HEK293 (cell line): ENCODE measurements at regions not wholly inside any gene's neighbourhood (a gene's known extent, or its start where the extent isn't known, plus 50 kb on each side); places are given as distances from the start of the nearest gene placed in this dataset.

Source experiments
- CTCF ChIA-PET: fragments of 350-600 bp; formaldehyde crosslinking; extraction: SDS; loops from one replicate; lab custom pipeline; 2021; ENCODE audit warnings: antibody characterized with exemption; lab: Yijun Ruan, JAX
- POLR2A ChIA-PET: fragments of 300-600 bp; formaldehyde crosslinking; extraction: SDS; loops from one replicate; lab custom pipeline; 2020; ENCODE audit warnings: antibody characterized with exemption, inconsistent platforms; lab: Yijun Ruan, JAX
- H3K27ac ChIP-seq: fragments of 200-500 bp; sonication (Bioruptor generic); 2 replicates; pipeline ENCODE4 v1.5.1; 2014; ENCODE audit warnings: low read depth, low read length, control low read depth, inconsistent platforms; ENCODE audit errors: extremely low read depth
- H3K36me3 ChIP-seq, 2 experiments: fragments of 200-500 bp in 1 of 2; sonication (Bioruptor generic) in 1 of 2; 1 replicate in 1 of 2; 2 replicates in 1 of 2; pipeline ENCODE4 v1.5.1; 2014 to 2017; ENCODE audit warnings: inconsistent platforms in 2 of 2, low read length in 2 of 2; ENCODE audit not compliant: control insufficient read depth in 2 of 2, insufficient read depth in 1 of 2
- H3K4me1 ChIP-seq: fragments of 200-500 bp; sonication (Bioruptor generic); 2 replicates; pipeline ENCODE4 v1.5.1; 2014; ENCODE audit warnings: mild to moderate bottlenecking, low read length, inconsistent platforms; ENCODE audit not compliant: control insufficient read depth, insufficient read depth
- H3K4me3 ChIP-seq: 2 replicates; pipeline ENCODE4 v1.5.1; 2011; ENCODE audit warnings: low read depth, mild to moderate bottlenecking, control low read depth, low read length, moderate library complexity
- H3K9me3 ChIP-seq: fragments of 200-500 bp; sonication (Bioruptor generic); 2 replicates; pipeline ENCODE4 v1.5.1; 2014; ENCODE audit warnings: low read depth, low read length, inconsistent platforms; ENCODE audit not compliant: control insufficient read depth, insufficient read depth
- SP3 ChIP-seq: fragments of 450-650 bp; formaldehyde crosslinking; IDR thresholded peaks from 2 replicates; pipeline ENCODE4 v1.5.1; 2016; ENCODE audit warnings: missing biosample characterization, missing genetic modification characterization
- SP7 ChIP-seq: fragments of 450-650 bp; formaldehyde crosslinking; IDR thresholded peaks from 2 replicates; pipeline ENCODE4 v1.5.1; 2016; ENCODE audit warnings: missing biosample characterization, missing genetic modification characterization
- ZBTB20 ChIP-seq: fragments of 450-650 bp; formaldehyde crosslinking; IDR thresholded peaks from 2 replicates; pipeline ENCODE4 v1.5.1; 2016; ENCODE audit warnings: missing biosample characterization, missing genetic modification characterization
- ZFHX2 ChIP-seq: fragments of 450-650 bp; formaldehyde crosslinking; conservative IDR thresholded peaks from 2 replicates; pipeline ENCODE4 v1.5.1; 2016; ENCODE audit warnings: missing biosample characterization, missing genetic modification characterization
- ZNF121 ChIP-seq: fragments of 450-650 bp; formaldehyde crosslinking; IDR thresholded peaks from 2 replicates; pipeline ENCODE4 v1.5.1; 2016; ENCODE audit warnings: missing biosample characterization, missing genetic modification characterization
- ZNF16 ChIP-seq: fragments of 450-650 bp; formaldehyde crosslinking; IDR thresholded peaks from 2 replicates; pipeline ENCODE4 v1.5.1; 2016; ENCODE audit warnings: low read depth, missing biosample characterization, missing genetic modification characterization
- ZNF169 ChIP-seq: fragments of 450-650 bp; formaldehyde crosslinking; IDR thresholded peaks from 2 replicates; pipeline ENCODE4 v1.5.1; 2016; ENCODE audit warnings: missing biosample characterization, missing genetic modification characterization
- ZNF202 ChIP-seq: fragments of 450-650 bp; formaldehyde crosslinking; IDR thresholded peaks from 2 replicates; pipeline ENCODE4 v1.5.1; 2016; ENCODE audit warnings: missing biosample characterization, missing genetic modification characterization, borderline replicate concordance
- ZNF223 ChIP-seq: fragments of 450-650 bp; formaldehyde crosslinking; IDR thresholded peaks from 2 replicates; pipeline ENCODE4 v1.5.1; 2016; ENCODE audit warnings: missing biosample characterization, missing genetic modification characterization
- ZNF391 ChIP-seq: fragments of 450-650 bp; formaldehyde crosslinking; IDR thresholded peaks from 2 replicates; pipeline ENCODE4 v1.5.1; 2016; ENCODE audit warnings: low read depth, missing biosample characterization, missing genetic modification characterization, borderline replicate concordance
- ZNF433 ChIP-seq: fragments of 450-650 bp; formaldehyde crosslinking; IDR thresholded peaks from 2 replicates; pipeline ENCODE4 v1.5.1; 2016; ENCODE audit warnings: missing biosample characterization, missing genetic modification characterization, low read depth
- ZNF473 ChIP-seq: fragments of 450-650 bp; formaldehyde crosslinking; IDR thresholded peaks from 2 replicates; pipeline ENCODE4 v1.5.1; 2017; ENCODE audit warnings: missing biosample characterization, missing genetic modification characterization
- ZNF48 ChIP-seq: fragments of 450-650 bp; formaldehyde crosslinking; IDR thresholded peaks from 2 replicates; pipeline ENCODE4 v1.5.1; 2016; ENCODE audit warnings: missing biosample characterization, missing genetic modification characterization
- ZNF585B ChIP-seq: fragments of 450-650 bp; formaldehyde crosslinking; IDR thresholded peaks from 2 replicates; pipeline ENCODE4 v1.5.1; 2016; ENCODE audit warnings: missing biosample characterization, missing genetic modification characterization
- ZSCAN23 ChIP-seq: fragments of 450-650 bp; formaldehyde crosslinking; IDR thresholded peaks from 2 replicates; pipeline ENCODE4 v1.5.1; 2016; ENCODE audit warnings: missing biosample characterization, missing genetic modification characterization
- ZXDB ChIP-seq: fragments of 450-650 bp; formaldehyde crosslinking; IDR thresholded peaks from 2 replicates; pipeline ENCODE4 v1.5.1; 2016; ENCODE audit warnings: missing biosample characterization, missing genetic modification characterization
- TF ChIP-seq, protein P1 (sequence below): fragments of 450-650 bp; formaldehyde crosslinking; IDR thresholded peaks from 2 replicates; pipeline ENCODE4 v1.5.1; 2017; ENCODE audit warnings: missing biosample characterization, missing genetic modification characterization
- TF ChIP-seq, protein P2 (sequence below): fragments of 450-650 bp; IDR thresholded peaks from 2 replicates; pipeline ENCODE4 v1.5.1; 2018; ENCODE audit warnings: missing biosample characterization, missing genetic modification characterization

DNA sequence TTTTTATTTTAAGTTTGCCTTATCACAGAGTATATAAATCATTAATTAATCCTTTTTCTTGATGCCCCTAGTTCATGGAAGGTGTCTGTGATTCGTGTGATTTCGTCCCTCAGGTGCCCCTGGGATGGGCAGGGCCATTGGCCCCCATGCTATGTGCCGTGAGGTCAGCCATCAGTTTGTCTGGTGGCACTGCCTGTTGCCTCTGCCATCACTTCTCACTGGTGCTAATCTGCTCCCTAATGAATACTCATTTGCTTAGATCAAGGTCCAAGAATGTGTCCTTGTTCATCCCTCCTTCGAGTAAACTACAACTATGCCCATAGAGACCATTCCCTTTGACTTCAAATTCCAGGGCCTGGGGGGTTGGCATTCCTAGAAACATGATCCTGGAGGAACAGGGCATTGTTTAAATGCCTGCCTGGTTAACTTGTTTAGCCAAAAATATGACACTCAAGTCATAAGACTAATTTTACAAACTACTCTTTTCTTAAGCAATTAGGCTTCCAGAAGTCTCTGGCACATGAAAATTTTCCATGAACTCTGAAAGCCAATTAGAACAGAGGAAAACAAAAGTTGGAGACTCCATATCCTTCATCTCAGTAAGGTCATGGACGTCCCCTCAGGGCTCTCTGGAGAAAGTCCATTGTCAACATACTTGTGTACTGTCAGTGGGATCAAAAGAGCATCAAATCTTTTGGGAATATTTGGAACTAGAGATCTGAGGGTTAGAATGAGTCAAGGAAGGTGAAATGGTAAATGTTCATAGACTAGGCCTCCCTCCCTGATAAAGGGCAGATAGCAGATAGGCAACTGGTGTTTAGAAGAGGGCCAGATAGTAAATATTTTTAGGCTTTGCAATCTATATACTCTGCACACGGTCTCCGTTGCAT, 90.9 kb upstream of the PLXNC1 start (continued):
- no peak for TF ChIP-seq SP7 (tag by site-specific recombination)

DNA sequence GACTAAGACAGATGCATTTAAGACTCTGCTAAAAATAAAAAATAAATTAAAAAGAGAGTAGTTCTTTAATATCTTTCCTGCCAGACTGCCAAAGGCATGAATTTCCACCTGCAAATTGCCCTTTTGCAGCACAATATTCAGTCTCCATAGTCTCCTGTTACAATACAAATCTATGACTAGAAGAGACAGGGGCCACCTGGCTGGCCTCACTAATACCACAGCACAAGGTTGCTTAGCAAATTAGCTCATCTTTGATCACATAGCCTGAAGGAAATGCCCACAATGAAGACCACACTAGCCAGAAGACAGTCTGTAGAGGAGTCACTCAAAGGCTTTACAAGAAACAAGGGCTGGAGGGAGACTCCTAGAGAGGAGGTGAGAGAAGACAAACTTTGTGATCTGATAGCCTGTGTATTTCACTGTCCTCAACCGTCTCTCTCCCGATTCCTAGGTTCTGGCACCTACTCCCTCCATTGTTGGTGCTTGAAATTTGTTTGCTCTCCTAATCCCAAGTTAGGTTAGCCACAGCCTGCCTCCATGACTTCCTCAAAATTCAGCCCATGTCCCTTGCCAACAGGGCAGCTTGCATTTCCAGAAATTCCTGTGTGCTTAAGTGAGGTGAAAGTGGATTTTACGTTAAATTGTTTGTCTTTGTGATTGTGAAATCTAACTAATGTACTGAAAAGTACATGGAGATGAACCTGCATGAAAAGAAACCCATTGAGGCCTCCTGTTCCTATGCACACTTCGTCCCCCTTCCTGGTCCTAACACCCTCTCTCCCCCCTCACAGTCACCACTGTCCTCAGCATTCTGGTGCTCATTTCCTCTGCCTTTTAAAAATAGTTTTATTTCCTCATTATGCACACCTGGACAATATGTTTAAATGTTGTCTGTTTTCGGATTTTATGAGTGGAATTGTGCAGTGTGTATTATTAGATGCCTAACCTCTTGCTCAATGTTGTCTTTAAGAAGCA, 88.7 kb upstream of the PLXNC1 start:
- Histone ChIP-seq H3K36me3 (no peaks in the 10 kb centered on the region), H3K9me3 (no peaks in the 10 kb centered on the region), H3K27ac (no peak overlapping the region), H3K4me1 (no peaks in the 10 kb centered on the region), H3K4me3 (no peak overlapping the region)
- CTCF ChIA-PET, result no interaction called here
- TF ChIP-seq ZNF169 (tag by site-specific recombination) (no peak), ZNF585B (tag by site-specific recombination) (peak; percentile 12; the same call in 1 of the 2 replicates)
- POLR2A ChIA-PET, result no interaction called here

DNA sequence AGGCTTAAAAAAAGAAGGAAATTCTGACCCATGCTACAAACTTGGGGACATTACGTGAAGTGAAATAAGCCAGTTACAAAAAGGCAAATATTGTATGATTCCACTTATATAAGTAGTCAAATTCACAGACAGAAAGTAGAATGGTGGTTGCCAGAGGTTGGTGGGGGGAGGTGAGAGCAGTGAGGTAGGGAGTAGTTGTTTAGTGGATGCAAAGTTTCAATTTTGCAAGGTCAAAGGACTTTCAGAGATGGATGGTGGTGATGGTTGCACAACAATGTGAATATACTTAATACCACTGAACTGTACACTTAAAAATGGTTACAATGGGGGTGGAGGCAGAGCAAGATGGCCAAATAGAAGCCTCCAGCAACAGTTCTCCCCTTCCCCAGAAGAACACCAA, 86.2 kb upstream of the PLXNC1 start:
- H3K4me1 ChIP-seq, result no peaks in the 10 kb centered on the region
- H3K27ac ChIP-seq, result no peak overlapping the region
- H3K36me3 ChIP-seq, result no peaks in the 10 kb centered on the region
- TF ChIP-seq ZNF433 (tag by site-specific recombination) (no peak), ZSCAN23 (no peak), SP3 (tag by site-specific recombination) (no peak), ZNF48 (no peak), ZNF391 (tag by site-specific recombination) (no peak), ZNF473 (no peak), ZNF223 (tag by site-specific recombination) (no peak), ZNF202 (tag by site-specific recombination) (no peak), ZNF121 (tag by site-specific recombination) (no peak), ZNF16 (tag by site-specific recombination) (no peak), ZBTB20 (tag by site-specific recombination) (no peak), ZFHX2 (no peak), ZXDB (tag by site-specific recombination) (no peak)
- TF ChIP-seq, protein P1, sequence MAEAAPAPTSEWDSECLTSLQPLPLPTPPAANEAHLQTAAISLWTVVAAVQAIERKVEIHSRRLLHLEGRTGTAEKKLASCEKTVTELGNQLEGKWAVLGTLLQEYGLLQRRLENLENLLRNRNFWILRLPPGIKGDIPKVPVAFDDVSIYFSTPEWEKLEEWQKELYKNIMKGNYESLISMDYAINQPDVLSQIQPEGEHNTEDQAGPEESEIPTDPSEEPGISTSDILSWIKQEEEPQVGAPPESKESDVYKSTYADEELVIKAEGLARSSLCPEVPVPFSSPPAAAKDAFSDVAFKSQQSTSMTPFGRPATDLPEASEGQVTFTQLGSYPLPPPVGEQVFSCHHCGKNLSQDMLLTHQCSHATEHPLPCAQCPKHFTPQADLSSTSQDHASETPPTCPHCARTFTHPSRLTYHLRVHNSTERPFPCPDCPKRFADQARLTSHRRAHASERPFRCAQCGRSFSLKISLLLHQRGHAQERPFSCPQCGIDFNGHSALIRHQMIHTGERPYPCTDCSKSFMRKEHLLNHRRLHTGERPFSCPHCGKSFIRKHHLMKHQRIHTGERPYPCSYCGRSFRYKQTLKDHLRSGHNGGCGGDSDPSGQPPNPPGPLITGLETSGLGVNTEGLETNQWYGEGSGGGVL, result no peak
- TF ChIP-seq, protein P2, sequence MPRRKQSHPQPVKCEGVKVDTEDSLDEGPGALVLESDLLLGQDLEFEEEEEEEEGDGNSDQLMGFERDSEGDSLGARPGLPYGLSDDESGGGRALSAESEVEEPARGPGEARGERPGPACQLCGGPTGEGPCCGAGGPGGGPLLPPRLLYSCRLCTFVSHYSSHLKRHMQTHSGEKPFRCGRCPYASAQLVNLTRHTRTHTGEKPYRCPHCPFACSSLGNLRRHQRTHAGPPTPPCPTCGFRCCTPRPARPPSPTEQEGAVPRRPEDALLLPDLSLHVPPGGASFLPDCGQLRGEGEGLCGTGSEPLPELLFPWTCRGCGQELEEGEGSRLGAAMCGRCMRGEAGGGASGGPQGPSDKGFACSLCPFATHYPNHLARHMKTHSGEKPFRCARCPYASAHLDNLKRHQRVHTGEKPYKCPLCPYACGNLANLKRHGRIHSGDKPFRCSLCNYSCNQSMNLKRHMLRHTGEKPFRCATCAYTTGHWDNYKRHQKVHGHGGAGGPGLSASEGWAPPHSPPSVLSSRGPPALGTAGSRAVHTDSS (tag by site-specific recombination), result no peak
- CTCF ChIA-PET, result interaction anchor here (0.7 kb wide), 1 partner anchor 466 kb away, joined by 3 read pairs; no protein-coding TSS in a partner anchor
- POLR2A ChIA-PET, result no interaction called here
- H3K9me3 ChIP-seq, result no peaks in the 10 kb centered on the region
- H3K4me3 ChIP-seq, result no peak overlapping the region
